Ecto neural progenitor cell (in vitro differentiated cells): ENCODE measurements at regions not wholly inside any gene's neighbourhood (a gene's known extent, or its start where the extent isn't known, plus 50 kb on each side); places are given as distances from the start of the nearest gene placed in this dataset.

ENCODE experiments used
- DNase-seq: peaks from one replicate; pipeline ENCODE4 v3.0.0-alpha.2; 2018; ENCODE audit warnings: low spot score

DNA sequence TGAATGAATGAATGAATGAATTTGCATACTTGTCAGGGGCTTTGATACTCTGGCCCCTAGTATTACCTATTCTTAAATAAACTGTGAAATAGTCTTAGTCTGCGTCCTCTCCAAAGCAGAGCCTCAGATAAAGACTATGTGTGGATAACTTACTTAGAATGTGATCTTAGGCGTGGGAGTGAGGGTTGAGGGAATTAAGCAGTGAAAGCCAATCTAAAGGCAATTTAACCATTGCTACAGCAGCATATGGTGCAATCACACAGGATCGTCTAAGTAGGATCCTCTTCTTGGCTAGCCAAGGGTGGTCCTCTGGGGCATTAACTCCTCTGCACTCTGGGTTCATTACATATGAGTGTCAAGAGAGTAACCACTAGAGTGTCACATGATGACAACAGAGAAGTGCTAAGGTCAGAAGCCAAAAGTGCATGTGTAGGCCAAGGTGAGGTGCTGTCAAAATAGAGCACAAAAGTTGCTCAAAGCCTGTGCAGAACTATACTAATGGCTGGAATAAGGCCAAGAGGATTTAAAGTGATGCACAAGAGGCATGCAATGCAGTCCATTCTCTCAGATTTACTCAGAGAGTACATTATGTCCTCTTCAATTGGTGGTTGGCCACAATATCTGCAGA is 274.4 kb upstream of the SEMA6A start:
- no peak for DNase-seq

DNA sequence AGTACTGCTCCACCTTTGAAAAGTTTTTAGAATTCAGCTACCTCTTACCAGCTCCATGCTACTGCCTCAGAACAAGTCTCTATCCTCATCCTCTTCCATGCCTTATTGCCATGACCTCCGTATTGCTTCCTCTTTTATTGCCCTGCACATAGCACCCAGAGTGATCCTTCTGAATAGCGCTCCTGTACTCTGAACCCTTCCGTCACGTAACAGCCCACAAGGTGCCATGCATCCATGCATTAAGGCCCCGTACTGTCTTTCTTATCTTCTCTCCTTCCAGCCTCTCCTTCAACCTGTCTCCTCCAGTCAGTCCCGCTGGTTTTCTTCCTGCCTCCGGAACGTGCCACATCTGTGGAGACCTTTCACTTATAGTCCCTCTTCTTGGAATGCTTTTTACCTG is 273.3 kb upstream of the SEMA6A start:
- no peak for DNase-seq

DNA sequence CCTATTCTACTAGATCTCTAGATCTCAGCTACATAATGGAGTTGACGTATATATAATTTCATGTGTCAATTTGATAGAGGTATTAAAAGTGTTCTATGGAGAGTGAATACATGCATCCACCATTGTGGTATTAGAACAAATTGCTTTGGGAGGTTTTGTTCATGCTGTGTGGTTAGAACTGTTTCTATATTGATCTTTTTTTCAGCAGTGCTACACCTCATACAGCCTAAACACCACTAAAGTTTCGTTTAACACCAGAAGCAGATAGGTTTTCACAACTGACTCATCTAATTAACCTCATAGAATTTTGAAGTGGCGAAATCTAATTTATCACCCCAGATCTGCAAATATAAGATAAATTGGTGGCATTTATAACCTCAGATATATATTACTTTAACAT is 269.4 kb upstream of the SEMA6A start:
- no peak for DNase-seq

DNA sequence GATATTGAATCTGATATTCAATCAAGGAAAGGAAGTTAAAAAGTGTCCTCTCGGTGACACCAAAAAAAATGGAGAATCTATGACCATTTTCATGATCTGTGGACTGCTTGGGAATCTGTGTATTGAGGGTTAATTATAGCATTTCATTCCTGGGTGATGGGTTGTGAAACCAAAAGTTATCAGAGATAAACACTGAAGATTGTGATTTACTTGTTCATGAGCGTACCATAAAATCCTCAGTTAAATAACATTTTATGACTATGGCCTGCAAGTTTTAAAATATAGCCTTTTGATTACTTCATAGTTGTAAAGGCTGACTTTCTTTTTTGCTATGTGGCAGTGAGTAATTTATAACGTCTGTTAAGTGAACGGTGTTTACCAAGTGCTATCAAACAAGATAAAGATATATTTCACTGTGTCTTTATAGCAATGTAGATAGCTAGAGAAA is 267.9 kb upstream of the SEMA6A start:
- DNase-seq: no peak

DNA sequence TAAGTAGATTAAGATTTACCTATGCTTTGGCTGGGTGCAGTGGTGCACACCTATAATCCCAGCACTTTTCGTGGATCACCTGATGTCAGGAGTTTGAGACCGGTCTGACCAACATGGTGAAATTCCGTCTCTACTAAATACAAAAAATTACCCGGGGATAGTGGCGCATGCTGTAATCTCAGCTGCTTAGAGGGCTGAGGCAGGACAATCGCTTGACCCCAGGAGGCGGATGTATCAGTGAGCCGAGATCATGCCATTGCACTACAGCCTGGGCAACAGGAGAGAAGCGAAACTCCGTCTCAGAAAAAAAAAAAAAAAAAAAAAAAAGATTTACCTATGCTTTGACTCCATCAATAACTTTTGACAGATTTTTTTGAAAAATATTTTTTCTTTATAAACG is 267.1 kb upstream of the SEMA6A start:
- DNase-seq: no peak

DNA sequence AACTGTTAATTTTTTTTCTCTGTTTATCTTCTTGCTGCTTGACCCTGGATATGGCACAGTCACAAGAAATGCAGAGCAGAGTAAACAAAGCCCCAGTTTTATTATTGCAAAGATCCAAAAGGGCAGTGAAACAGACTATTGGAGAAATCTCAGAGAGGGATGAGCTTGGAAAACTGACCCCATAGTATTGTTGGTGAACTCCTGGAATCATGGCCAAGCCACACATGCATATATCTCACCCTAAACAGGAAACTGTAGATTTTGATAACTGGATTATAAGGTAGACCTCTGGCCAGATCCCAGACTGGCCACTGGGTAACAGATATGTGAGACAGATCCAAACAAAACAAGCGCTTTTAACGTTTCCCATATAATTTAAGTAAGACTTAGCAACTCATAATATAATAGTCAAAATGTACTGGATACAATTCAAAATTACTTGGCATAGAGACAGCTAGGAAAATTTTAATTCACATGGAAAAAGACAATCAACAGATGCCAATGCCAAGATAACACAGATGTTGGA is 263.5 kb upstream of the SEMA6A start:
- DNase-seq: no peak

DNA sequence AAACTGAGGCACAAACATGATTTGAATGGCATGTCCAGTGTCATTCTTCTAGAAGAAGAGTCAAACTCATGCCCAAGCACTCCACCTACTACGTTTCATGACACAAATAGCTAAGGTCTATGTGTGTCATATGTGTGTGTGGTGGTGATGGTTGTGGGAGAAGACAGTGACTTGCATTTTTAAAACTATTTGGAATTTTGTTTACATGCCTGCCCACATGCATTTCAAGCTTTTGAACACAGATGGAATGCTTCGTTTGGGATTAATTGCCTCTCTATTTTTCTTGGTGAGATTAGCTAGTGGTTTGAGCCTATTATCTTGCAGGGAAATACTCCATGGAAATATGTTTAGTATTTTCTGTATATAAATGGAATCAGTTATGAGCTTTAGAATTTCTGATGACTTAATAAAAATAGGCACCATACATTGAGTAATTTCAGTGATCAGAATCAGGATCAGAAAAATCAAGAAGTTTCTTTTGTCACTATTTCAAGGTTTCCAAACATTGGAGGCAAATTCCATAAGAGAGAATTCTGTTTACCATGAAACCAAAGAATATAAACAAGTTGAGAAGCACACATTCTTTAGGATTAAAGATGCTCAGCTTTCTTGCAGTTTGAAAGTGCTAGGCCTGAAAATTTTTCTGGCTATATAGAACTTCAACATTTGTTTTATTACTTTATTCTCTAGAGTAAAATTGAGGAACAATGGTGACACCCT is 260.3 kb upstream of the SEMA6A start:
- DNase-seq: no peak

DNA sequence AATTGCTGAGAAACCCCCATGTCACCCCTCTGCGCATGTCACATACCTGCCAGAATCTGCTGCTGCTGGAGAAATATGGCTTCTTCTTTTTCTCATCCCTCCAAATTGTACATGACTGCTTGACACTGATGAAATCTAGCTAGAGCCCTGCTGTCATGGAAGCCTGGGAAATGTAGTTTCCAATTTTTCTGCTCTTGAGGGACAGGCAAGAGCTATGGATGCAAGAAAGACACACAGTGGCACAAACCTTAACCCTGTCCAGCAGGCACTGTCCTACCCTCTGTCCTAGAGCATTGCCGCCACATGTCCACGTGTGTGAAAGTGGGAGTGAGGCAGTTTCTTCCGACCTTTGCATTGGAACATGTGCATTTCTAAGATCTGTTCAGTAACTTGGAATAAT is 255.5 kb upstream of the SEMA6A start:
- no peak for DNase-seq

DNA sequence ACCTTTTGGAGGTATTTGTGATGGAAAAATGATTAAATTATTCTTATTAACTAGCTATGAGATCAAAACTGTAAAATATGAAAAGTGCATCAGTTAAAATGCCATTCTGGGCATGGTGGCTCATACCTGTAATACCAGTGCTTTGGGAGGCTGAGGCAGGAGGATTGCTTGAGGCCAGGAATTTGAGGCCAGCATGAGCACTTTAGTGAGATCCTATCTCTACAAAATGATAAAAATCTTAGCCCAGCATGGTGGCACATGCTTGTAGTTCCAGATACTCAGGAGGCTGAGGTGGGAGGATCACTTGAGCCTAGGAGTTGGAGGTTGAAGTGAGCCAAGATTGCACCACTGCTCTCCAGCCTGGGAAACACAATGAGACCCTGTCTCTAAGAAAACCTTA is 252.5 kb upstream of the SEMA6A start:
- no peak for DNase-seq

DNA sequence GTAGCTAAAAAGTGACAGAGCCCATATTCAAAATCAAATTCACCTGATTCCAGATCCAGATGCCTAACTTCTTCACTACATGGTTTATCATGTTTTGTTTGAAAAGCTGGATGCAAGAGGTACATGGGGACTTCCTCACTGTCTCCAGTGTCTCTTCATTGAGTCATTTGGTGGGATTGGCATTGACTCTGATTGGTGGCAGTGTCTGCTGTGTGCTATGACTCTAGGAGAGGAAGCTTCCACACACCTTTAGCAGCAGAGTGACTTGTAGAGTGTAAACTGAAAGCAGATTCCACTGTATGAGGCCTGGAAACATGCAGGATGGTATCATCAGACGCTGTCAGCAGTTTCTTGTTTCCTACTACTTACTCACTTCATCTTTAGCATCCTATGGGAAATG is 250.9 kb upstream of the SEMA6A start:
- DNase-seq: no peak

DNA sequence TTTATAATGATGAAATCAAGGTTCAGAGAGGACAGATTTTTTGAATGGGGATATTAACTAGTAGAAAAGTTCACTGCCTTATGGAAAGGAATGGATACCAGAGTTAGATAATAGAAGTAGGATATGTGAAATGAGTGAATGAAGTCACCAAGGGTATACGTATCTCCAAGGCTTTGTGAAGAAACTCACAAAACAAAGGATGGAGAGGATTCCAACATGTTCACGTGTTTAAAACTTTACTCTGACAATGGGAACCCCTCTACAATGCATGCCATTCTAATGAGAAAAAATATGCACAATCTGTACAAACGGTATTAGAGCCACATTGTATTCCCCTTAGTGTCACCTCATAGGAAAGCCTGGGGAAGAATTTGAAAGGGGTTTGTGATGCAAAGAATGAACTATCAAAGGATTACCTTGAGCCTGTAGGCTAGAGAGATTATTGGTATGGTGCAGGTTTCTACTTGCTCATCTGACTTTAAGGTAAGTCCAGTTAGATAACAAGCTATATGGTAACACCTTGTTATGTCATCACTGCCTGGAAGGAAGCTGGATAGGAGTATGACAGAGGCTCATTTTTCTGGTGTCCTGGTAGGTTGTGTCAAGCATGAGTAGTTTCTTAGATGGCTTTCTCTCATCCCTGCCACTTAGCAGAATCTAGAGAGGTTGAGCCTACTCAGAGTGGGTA is 250.3 kb upstream of the SEMA6A start:
- DNase-seq: no peak

DNA sequence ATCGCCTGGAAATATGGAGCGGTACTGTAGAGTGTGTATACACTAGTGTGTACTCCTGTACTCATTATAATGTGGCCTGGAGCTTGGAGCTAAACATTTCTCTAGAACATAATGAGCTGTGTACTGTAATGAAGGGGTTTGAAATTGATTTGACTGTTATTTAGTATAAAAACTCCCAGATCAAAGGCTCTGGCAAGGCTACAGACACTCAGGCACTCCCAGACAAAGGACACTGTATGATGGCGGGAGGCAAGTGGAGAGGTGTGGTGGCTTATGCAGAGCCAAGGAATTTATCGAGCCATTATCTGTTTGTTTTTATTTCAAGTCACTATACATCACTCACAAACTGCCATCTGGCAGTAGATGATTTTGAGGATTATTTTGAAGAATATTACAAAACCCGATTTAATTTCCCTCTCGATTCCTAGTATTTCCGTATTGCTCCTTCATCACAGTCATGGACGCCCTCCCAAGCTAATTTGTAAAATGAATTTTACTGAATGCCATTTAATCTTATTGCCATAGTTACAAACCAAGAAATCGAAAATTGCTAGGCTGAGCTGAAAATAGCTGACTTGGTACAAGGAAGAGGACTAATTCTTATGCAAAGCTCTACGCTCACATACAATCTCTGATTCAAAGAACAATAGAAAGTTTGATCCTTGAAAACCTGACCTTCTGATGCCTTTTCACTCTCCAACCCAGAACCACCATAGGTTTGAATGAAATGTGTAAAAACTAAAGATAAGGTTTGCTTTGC is 240.2 kb upstream of the SEMA6A start:
- DNase-seq: no peak

DNA sequence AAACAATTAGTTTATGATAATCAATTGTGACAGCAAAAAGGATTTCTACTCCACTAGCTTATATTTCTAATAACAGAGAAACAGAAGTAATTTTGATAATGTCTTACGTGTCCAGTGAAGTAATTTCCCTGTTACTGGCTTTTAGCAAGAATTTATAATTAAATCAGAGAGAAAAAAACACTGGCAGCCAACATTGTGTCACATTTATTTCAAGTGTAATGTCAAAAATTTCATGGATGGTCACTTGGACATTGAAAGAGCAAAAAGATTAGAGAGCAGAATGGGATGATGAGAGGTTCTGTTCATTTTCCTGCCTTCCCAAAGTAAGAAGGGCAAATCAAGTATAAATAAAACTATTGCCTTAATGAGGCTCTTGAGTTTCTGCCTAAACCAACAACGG is 239.3 kb upstream of the SEMA6A start:
- DNase-seq: no peak

DNA sequence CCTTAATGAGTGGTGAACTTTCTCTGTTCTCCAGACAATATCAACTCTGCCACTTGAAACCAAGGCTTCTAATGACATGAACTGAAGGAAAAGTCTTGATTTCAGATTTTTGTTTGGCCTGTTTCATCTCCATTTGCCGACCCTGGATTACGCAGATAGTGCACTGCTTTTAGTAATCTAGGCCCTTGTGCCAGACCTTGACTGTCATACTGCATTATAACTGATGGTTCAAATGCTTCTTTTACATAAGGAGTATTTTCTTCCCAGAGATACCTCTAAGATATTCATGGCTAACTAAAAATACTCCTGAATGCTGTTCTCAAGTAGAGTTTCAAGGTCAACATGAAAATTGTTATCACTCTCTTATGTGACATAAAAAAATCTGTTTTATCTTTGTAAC is 238.7 kb upstream of the SEMA6A start:
- no peak for DNase-seq

DNA sequence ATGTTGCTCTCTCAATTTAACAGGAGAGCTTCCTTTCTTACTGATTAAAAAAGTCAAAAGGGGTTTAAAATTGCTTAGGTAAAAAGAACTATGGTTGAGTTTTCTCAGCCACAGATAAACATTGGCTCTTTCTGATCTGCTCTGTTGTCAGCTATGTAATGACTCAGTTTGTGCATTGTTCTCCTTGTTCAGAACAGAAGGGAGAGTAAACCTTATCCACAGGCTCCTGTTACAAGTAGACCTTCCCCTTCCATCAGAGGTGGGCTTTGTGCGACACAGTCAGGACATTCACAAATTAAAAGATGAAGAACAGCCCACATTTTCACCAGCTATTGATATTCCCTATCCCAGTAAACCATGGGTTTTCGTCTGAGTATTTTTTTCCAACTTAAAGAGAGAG is 236.3 kb upstream of the SEMA6A start:
- DNase-seq: no peak

DNA sequence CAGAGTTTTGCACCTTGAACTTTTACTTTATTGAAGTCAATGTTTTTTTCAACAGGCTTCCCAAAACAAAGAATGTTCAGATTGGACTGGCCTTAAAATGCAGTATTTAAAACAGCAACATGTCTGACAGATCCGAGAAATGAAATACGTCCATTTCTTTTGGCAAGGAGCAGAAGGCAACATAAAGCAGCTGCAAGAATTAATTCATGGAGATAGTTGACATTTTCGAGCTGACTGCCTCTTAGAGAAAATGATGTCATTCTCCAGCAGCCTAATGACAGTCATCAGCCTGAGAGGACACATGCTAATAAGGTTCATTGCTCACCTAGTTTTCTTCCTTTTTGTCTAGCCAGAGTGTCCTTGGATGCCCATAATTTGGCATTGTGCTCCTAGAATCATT is 232.2 kb upstream of the SEMA6A start:
- no peak for DNase-seq

DNA sequence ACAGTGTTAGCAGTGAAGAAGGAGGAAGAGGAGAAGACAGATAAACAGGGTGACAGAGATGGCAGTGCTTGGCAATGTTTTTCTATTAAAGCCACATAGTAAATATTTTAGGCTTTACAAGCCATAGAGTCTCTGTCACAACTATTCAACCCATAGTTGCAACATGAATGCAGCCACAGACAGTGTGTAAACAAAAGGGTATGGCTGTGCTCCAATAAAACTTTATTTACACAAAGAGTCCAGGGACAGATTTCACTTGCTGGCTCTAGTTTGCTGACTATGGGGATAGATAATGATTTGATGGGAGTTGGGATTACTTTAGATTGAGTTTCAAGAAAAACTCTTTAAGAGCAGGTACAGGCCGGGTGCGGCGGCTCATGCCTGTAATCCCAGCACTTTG is 224.8 kb upstream of the SEMA6A start:
- no peak for DNase-seq

DNA sequence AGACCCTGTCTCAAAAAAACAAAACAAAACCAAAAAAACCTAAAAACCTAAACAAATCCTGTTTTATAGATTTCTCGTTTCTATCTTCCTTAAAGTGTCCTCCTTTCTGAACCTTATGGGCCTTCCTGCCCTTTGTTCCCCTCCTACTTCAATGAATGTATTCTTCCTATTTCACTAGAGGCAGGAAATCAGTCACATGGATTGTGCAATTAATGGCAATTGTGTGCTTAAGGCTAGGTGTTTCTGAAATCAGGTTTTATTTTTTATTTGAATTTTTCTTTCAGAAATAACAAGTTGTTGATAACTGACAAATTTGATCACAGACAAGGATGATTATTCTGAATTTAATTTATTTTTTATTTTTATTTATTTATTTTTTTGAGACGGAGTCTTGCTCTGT is 220.6 kb upstream of the SEMA6A start:
- no peak for DNase-seq

DNA sequence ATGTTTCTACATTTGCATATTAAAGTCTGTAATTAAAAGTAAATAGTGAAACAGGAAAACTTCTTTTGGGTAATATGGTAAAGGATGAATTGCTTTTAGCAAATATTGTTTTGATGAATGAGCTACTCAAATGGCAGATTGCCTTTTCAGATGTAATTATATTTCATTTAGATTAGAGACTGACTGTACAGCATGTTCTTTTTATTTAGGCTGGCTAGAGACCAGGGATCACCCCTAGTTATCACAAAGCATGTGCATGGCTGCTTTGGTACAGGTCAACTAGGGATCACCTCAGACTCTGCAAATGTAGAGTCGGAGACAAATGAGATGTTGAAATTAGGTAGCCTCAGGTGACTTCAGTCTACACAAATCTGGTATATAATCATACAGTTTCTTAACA is 214.9 kb upstream of the SEMA6A start:
- DNase-seq: no peak

DNA sequence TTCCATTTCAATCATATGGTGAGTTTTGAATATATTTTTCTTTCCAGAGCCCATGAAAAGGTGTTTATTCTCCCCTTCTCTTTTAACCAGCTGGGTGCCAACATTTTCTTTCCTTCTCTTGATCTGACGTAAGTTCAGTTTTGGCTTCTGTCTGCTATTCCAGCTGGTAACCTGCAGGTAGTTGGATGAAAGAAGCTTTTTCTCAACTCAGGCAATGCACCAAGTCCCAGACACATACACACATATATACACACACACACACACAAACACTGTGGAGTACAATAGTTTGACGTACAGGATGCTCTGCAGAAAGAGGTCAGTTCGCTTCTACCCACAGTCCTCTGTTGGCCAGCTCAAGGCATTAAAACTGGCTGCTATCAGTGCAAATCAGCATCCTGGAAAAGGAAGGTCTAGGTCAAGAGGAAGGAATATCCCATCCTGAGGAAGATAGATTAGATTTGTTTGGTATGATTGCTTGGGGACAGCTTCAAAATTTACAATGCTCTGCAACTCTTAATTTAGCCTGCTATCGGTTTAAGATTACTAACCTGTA is 214.3 kb upstream of the SEMA6A start:
- no peak for DNase-seq

DNA sequence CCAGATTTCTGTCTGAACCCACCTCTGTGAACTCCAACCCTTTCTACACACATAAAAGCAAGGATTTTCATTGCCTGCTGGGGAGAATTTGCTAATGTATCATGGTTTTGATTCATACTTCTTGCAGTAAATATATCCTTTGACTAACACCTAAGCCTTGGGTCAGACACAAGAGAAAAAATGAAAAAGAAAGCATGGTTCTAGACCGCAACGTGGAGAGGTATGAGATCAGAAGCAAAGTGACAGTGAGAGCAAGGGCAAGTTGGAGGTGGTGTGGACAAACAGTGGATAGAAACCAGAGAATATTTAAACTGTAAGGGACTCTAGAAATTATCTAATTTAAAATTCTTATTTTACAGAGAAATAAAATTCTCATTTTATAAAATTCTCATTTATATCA is 212.9 kb upstream of the SEMA6A start:
- DNase-seq: no peak

DNA sequence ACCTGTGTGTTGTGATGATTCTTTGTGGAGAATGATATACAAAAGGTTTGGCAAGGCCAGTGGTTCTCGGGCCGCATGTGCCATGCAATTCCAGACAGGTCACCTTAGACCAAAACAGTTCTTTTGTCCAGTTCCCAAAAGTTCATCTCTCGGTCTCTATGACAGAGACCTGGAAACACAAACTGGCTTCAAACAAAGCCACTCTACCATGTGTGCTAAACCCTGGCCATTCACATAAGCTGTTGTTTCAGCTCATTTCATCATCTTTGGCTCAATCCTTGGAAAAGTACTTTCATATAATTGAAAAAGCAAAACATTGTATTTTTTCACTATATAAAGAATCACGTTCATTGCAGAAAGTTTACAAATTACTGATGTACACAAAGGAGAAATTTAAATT is 210.5 kb upstream of the SEMA6A start:
- no peak for DNase-seq
